CD4-positive, alpha-beta T cell (primary cell): ENCODE measurements at regions not wholly inside any gene's neighbourhood (a gene's known extent, or its start where the extent isn't known, plus 50 kb on each side); places are given as distances from the start of the nearest gene placed in this dataset.

ENCODE experiments used
- ATAC-seq: fragments of 200-7000 bp; cut with Tn5 transposase; one replicate; pipeline ENCODE4 v1.10.0; 2022; ENCODE audit warnings: mild to moderate bottlenecking; ENCODE audit not compliant: poor library complexity
- CTCF ChIA-PET: fragments of 350-600 bp; sonication (Branson Sonifier 250); formaldehyde crosslinking; loops from one replicate; lab custom pipeline; 2021; ENCODE audit warnings: antibody characterized with exemption, inconsistent platforms; lab: Charles Lee
- POLR2A ChIA-PET: fragments of 350-600 bp; sonication (Branson Sonifier 250); formaldehyde crosslinking; loops from one replicate; lab custom pipeline; 2021; ENCODE audit warnings: antibody characterized with exemption, inconsistent platforms; lab: Charles Lee
- DNase-seq, 14 experiments: peaks; one replicate each; pipeline ENCODE4 v3.0.0-alpha.2; 2013 to 2020; ENCODE audit warnings: mixed read lengths in 2 of 14
- H3K27ac ChIP-seq, 2 donors: one replicate each; pipeline versions ENCODE4 v1.5.1 to v1.7.0; 2013; ENCODE audit warnings: low read length in 2 of 2, low read depth in 1 of 2, mild to moderate bottlenecking in 1 of 2
- H3K27me3 ChIP-seq, 2 experiments: 1 replicate in 1 of 2; 2 replicates in 1 of 2; pipeline versions ENCODE4 v1.6.1 to v1.7.0; 2013; ENCODE audit warnings: low read length in 2 of 2, control low read depth in 1 of 2, mild to moderate bottlenecking in 1 of 2, moderate library complexity in 1 of 2; ENCODE audit not compliant: insufficient read depth in 2 of 2, control insufficient read depth in 1 of 2
- H3K36me3 ChIP-seq: one replicate; pipeline ENCODE4 v1.6.1; 2013; ENCODE audit warnings: low read length, control low read depth; ENCODE audit not compliant: insufficient read depth
- H3K4me1 ChIP-seq: one replicate; pipeline ENCODE4 v1.6.1; 2013; ENCODE audit warnings: low read length, control low read depth; ENCODE audit not compliant: insufficient read depth
- H3K4me3 ChIP-seq: one replicate; pipeline ENCODE4 v1.5.1; 2013; ENCODE audit warnings: mild to moderate bottlenecking, low read length, moderate library complexity
- H3K9me3 ChIP-seq, 2 experiments: 1 replicate in 1 of 2; 2 replicates in 1 of 2; pipeline versions ENCODE4 v1.6.1 to v1.7.0; 2013; ENCODE audit warnings: low read length in 2 of 2, mild to moderate bottlenecking in 2 of 2, control low read depth in 1 of 2, moderate library complexity in 1 of 2; ENCODE audit not compliant: control insufficient read depth in 1 of 2, insufficient read depth in 1 of 2
- H3K27ac Mint-ChIP-seq: one replicate; pipeline ENCODE4 v1.8.0; 2020; ENCODE audit warnings: mixed read lengths
- H3K27me3 Mint-ChIP-seq: one replicate; pipeline ENCODE4 v1.8.0; 2021; ENCODE audit warnings: mixed read lengths
- H3K36me3 Mint-ChIP-seq: one replicate; pipeline ENCODE4 v1.8.0; 2021; ENCODE audit warnings: low read depth, mixed read lengths
- H3K4me1 Mint-ChIP-seq: one replicate; pipeline ENCODE4 v1.8.0; 2021; ENCODE audit warnings: low read depth, mixed read lengths
- H3K4me3 Mint-ChIP-seq: one replicate; pipeline ENCODE4 v1.8.0; 2020; ENCODE audit warnings: mild to moderate bottlenecking, mixed read lengths
- H3K9me3 Mint-ChIP-seq: one replicate; pipeline ENCODE4 v1.8.0; 2020; ENCODE audit warnings: mixed read lengths
- intact Hi-C, 2 experiments: fragments of 100-400 bp; cut with DNase I in 1 of 2; cut with micrococcal nuclease in 1 of 2; formaldehyde crosslinking; loops; one replicate each; pipeline versions ENCODE4 v1.15.1 to v1.9.0; 2023 to 2025; cut with DNase I, micrococcal nuclease
- TF ChIP-seq, protein P1 (sequence below): fragments of 200-600 bp; IDR thresholded peaks from one replicate; pipeline ENCODE4 v1.8.0; 2022; ENCODE audit warnings: antibody characterized with exemption, mild to moderate bottlenecking

DNA sequence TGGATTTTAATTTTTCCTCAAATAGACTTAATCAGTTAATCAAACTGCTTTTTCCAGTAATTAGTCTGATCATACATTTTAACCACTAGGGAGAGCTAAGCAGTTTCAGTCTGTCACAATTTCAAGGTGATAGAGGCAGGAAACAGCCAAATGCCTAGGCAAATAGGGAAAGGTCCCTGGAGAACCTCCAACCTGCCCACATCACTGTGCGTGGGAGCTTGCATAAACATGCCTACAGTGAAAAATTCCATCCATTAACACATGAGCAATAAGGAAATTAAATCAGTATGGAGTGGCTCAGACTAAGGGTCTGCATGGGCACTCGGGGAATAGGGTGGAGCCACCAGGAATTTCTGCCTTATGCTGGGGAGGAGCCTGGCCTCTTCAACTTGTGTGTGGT, 74.6 kb downstream of the AASDHPPT start:
- H3K27ac ChIP-seq = no peak overlapping the region
- ATAC-seq = no peak
- Mint-ChIP-seq H3K4me3 (no peak overlapping the region), H3K4me1 (no peaks in the 10 kb centered on the region), H3K9me3 (no peaks in the 10 kb centered on the region), H3K27me3 (peaks cover 12% of the 10 kb centered on the region), H3K36me3 (no peaks in the 10 kb centered on the region), H3K27ac (no peak overlapping the region)
- ChIA-PET POLR2A (no interaction called here), CTCF (no interaction called here)
- no peaks in the 10 kb centered on the region for H3K36me3 ChIP-seq
- DNase-seq = no peak
- H3K4me1 ChIP-seq = no peaks in the 10 kb centered on the region
- no peak overlapping the region for H3K4me3 ChIP-seq
- TF ChIP-seq, protein P1, sequence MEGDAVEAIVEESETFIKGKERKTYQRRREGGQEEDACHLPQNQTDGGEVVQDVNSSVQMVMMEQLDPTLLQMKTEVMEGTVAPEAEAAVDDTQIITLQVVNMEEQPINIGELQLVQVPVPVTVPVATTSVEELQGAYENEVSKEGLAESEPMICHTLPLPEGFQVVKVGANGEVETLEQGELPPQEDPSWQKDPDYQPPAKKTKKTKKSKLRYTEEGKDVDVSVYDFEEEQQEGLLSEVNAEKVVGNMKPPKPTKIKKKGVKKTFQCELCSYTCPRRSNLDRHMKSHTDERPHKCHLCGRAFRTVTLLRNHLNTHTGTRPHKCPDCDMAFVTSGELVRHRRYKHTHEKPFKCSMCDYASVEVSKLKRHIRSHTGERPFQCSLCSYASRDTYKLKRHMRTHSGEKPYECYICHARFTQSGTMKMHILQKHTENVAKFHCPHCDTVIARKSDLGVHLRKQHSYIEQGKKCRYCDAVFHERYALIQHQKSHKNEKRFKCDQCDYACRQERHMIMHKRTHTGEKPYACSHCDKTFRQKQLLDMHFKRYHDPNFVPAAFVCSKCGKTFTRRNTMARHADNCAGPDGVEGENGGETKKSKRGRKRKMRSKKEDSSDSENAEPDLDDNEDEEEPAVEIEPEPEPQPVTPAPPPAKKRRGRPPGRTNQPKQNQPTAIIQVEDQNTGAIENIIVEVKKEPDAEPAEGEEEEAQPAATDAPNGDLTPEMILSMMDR = no peak
- H3K27me3 ChIP-seq = no peaks in the 10 kb centered on the region
- H3K9me3 ChIP-seq = no peaks in the 10 kb centered on the region
- intact Hi-C loops = no loop called here

DNA sequence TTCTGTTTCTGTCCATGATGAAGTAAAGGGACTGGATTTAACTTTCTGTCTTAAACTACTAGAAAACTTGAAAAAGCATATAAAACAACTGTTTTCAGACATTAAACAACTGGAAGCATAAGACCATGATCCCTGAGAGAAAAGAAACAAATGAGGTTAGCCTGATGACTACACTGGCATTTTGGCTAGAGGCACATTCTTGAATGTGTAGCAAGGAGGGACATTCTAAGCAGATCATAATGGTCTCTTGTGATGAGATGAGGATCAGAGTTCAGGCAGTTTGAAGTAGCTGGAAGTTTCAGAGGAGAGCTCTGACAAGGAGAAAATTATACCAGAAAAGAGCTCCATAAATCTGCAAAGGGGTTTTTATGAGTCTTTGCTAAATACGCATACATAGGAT, 75.4 kb downstream of the AASDHPPT start:
- H3K27me3 Mint-ChIP-seq = peaks cover 12% of the 10 kb centered on the region
- no peaks in the 10 kb centered on the region for H3K9me3 Mint-ChIP-seq
- no peak for DNase-seq
- Histone ChIP-seq H3K27me3 (no peaks in the 10 kb centered on the region), H3K4me1 (no peaks in the 10 kb centered on the region), H3K27ac (no peak overlapping the region), H3K4me3 (no peak overlapping the region), H3K9me3 (no peaks in the 10 kb centered on the region), H3K36me3 (no peaks in the 10 kb centered on the region)
- ATAC-seq = no peak
- ChIA-PET POLR2A (no interaction called here), CTCF (no interaction called here)
- TF ChIP-seq, protein P1 = no peak
- H3K36me3 Mint-ChIP-seq = no peaks in the 10 kb centered on the region
- no peaks in the 10 kb centered on the region for H3K4me1 Mint-ChIP-seq
- no peak overlapping the region for H3K27ac Mint-ChIP-seq
- H3K4me3 Mint-ChIP-seq = no peak overlapping the region
- intact Hi-C loops = no loop called here

DNA sequence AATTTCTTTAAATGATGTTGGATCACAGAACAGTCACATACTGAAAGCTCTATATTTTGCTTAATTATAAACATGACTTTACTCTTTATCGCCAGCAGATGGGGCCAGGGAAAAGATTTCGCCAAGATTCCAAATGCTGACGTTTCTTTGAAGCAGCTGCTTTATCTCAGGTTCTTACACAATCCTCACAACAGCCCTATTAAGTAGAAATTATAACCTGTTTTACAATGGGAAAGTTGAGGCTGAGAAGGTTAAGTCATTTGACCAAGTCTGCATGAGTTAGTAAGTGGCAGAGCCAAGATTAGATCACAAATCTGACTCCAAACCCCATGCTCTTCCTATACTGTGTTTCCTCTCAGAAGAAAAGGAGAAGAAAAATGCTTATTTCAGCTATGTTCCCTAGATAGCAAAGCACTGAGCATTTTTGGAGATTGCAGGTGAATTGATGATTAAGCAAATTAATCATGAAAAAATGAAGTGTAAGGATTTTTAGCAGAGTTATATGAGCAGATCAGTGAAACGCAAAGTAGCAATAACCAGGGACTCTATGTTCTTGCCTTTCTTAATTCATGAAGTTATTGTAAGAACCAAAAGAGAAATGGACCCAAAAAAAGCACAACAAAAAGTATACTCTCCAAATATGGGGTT, 79.0 kb downstream of the AASDHPPT start:
- POLR2A ChIA-PET = no interaction called here
- peak in 2 of 14 experiments; percentile 2 to 8 for DNase-seq
- Histone ChIP-seq H3K36me3 (no peaks in the 10 kb centered on the region), H3K9me3 (no peaks in the 10 kb centered on the region), H3K27me3 (no peaks in the 10 kb centered on the region), H3K4me3 (no peak overlapping the region), H3K4me1 (no peaks in the 10 kb centered on the region), H3K27ac (no peak overlapping the region)
- CTCF ChIA-PET = no interaction called here
- Mint-ChIP-seq H3K27ac (no peak overlapping the region), H3K27me3 (peaks cover 12% of the 10 kb centered on the region), H3K4me3 (no peak overlapping the region), H3K9me3 (no peaks in the 10 kb centered on the region), H3K4me1 (no peaks in the 10 kb centered on the region), H3K36me3 (no peaks in the 10 kb centered on the region)
- ATAC-seq = no peak
- intact Hi-C loops = no loop called here
- TF ChIP-seq, protein P1 = peak; percentile 29
